HG02943 (cell line): ENCODE measurements at regions not wholly inside any gene's neighbourhood (a gene's known extent, or its start where the extent isn't known, plus 50 kb on each side); places are given as distances from the start of the nearest gene placed in this dataset.
"Not testable (repeated sequence)": the region's sequence is repeated elsewhere in the genome, so short reads cannot be mapped to it uniquely, and the experiment has no call there.

ENCODE experiments used
- ATAC-seq: cut with Tn5 transposase; IDR thresholded peaks from one replicate; pipeline ENCODE4 v1.9.1; 2021; ENCODE audit warnings: mild to moderate bottlenecking, low read depth, moderate library complexity; ENCODE audit not compliant: unreplicated experiment

DNA sequence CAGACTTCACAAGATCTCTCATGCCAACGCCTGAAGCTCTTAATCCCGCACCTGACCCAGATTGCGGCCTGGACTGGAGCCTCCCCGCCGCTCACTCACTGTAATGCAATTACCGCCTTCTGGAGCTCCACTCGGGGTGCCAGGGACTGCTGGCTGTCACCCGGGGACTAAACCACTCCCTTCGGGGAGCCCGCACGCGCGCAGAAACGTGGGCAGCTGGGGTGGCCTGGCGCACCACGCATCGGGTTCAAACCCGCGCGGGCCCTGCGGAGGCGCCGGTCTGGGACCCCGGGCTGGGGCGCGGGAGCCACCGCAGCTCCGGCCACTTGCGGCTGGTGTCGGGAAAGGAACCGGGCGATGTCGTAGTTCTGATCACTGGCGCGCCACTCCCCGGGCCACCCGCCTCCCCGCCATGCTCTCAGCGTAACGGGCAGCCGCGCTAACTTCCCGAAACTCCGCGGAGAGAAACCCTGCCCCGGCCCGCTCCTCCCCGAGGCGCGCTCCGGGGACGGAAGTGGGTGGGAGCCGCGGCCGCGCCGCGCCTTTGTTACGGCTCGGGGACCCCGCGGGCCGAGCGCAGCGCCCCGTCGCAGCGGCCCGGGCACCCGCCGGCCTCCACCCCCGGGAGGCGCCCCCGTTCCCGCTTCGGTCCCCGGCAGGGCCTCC, 100.3 kb upstream of the SVIL start:
- peak; percentile 50 for ATAC-seq

DNA sequence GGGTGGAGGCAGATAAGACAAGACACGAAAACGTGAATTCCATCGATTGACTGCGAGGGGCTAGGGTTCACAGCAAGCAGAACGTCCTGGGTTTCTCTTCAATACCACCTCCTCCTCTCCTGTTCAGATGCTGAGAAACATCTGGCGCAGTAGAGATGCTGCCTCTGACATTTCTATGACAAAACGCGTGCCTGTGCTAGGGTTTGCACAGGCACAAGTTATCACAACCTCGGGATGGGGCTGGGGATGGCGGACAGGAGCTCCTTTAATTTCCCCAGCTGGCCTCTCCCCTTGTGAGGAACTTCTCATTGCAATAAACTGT, 99.8 kb upstream of the SVIL start:
- no peak for ATAC-seq

DNA sequence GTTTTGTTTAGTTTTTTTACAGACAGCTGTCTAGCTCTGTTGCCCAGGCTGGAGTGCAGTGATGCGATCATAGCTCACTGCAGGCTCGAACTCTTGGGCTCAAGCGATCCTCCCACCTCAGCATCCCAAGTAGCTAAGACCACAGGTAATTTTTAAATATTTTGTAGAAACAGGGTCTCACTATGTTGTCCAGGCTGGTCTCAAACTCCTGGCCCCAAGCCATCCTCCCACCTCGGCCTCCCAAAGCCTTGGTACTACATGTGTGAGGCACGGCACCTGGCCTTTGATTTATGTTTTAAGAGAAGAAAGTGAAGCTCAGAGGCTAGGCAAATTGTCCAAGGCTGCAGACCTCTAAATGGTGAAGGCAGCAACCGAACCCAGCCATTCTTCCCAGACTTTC, 98.6 kb upstream of the SVIL start:
- ATAC-seq, result no peak

DNA sequence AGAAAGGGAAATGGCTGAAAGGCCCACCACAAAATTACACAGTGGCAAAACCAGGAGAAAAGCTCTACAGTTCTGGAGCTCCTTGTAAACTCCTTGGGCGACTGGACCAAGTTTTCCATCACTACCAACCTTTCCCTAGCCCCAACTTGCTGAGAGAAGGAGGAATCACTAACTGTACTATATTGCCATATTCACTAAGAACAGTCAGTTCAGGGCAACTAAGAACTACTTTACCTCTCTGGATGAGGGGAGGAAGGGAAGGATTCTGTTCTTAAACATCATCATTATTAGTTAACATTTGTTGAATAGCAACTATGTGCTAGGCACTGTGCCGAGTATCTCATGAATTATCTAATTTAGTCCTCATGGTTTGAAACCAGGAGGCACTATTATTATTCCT, 98.1 kb upstream of the SVIL start:
- ATAC-seq, result no peak

DNA sequence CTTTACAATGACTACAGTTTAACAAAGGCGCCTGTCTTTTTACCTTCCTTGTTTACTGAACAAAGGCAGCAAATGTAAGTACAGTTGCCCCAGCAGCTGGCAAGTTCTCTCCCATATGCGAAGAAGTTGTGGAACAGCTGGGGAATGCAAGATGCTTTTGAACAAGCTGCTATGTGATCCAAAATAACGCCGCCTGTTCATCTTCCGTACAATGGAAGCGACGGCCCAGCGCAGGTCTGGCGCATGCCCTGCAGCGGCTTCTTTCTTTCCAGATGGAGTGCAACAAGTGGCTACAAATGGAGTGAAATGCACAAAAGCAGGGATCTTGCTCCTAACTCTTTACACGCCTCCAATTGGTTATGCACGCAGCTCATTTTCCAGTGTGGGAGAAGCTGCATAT, 97.0 kb upstream of the SVIL start:
- ATAC-seq, result no peak

DNA sequence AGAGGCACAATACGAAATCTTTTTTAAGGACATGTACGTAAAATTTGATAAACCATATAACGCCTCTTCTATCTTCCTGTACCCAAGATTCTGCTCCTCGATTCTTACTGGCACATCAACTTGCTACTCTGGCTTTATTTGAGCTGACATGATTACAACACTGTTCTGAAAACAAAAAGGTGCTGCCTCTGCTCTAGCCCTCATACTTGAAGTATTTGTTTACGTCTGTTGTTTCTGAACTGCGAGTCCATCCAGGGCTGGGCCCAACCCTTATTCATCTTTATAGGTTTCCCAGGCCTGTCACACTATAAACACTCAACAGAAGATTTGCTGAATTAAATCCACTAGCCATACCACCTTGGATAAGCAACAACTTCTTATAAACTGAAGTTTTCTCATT, 96.2 kb upstream of the SVIL start:
- ATAC-seq, result no peak

DNA sequence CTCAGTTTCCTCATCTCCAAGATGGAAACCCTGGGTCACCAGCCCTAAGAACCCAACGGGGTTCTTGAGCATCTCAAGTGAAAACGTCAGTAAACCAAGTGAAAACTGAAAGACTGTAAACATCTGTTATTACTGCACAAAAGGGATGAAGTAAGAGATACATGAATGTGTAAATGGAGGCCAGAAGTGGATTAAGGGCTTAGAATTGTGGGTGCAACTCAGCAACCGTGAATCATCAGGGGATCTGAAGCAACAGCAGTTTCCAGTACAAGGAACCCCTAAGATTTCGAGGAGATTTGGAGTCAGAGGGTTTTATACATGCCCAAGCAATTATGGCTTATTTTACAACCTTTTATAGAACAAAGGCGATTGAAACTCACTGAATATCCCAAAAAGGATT, 95.7 kb upstream of the SVIL start:
- no peak for ATAC-seq

DNA sequence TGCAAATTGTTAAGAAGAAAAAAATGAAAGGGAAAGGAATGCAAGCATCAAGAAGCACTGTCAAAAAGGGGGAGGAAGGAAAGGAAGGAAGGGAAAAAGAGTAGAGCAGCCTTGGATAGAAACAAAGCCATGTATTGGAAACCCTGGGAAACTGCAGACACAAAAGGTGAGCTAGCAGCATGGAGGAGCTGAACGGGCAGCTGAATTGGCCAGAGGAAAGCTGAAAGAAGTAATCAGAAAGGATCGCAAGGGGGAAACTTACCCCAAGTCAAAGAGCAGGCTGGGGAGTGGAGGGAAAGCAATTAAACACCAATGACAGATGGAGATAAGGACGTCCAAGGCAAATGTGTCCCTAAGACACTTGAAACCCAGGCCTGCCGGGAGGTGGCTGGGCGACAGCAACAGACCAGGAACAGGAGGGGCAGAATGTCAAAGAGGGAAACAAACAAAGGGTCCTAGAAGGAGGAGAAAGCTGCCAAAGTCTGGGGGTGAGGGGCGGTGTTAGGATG, 93.8 kb upstream of the SVIL start:
- no peak for ATAC-seq

DNA sequence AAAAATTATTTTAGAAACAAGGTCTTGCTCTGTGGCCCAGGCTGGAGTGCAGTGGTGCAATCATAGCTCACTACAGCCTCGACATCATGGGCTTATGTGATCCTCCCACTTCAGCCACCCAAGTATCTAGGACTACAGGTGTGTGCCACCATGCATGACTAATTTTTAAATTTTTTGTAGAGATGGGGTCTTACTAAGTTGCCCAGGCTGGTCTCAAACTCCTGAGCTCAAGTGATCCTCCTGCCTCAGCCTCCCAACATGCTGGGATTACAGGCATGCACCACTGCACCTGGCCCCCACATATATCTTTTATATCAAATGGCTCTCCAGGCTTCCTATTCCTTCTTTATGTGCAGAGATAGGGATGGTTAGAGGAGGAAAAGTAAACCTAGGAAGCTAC, 91.2 kb upstream of the SVIL start:
- ATAC-seq, result not testable (repeated sequence)

DNA sequence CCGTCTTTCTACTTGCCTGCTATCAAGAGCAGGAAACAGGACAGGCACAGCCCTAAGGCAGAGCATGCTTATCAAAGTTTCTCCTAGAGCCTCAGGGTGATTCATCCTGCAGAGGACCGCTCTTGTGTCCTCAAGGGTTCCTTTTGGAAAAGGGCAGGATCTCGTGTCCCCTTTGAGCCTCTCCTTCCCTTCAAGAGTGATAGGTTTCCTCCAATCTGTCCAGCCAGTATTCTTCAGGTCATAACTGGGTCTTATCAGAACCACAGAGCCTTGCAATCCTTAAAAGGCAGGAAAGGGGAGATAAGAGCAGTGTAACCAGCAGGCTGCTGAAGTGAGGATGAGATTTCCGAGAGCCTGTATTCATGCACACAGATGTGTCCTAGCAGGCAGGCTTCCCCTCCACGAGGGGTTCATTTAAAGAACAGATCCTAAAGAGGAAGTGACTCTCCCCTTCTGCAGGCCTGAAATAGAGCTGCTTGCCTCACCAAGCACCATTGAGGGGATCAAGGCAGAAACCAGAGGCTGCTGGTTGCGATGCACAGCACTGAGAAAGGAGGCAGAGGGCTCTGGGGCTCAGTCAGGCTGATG, 90.5 kb upstream of the SVIL start:
- ATAC-seq, result no peak

DNA sequence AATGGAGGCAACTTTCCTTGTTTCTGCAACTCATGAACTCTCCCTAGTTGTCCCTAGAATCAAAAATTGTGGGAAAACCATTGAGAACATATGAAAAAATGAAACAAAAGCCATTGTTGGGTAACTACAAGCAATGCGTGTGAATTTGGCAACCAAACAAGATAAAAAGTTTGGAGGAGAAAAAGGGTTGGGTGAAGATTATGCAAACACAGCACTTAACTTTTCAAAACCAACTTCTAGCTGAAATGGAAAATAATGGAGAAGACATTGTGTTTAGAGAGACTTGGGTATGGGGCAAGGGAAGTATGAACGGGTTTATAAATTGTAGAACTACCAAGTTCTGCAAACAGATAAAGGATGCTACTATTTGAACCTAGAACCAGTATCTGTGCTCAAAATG, 89.0 kb upstream of the SVIL start:
- no peak for ATAC-seq

DNA sequence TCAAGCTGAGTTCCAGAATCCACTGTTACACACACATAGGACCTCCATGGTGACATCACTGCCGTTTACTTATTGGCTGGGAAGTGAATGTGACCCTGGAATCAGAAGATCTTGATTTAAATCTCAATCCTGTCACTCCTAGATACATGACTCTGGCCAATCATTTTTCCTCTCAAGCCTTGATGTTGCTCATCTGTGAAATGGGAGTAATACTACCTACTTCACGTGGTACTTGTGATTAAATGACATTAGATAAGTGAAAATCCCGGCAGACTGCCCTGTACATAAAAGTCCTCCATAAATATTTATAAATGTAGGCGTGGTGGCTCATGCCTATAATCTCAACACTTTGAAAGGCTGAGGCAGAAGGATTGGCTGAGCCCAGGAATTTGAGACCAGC, 88.0 kb upstream of the SVIL start:
- ATAC-seq, result no peak

DNA sequence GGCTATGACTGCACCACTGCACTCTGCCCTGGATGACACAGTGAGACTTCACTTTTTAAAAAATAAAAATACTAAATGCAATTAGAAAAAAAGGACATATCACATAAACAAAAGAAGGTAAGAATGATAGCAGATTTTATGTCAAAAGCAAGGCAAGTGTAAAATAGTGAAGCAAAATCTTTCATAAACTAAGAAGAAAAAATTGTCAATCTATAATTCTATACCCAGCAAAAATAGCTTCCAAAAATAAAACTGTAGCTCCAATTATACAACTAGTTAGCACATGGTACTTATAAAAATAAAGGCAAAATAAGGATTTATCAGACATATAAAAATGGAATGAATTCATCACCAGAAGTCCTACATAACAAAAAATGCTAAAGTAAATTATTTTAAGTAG, 85.4 kb upstream of the SVIL start:
- ATAC-seq, result no peak

DNA sequence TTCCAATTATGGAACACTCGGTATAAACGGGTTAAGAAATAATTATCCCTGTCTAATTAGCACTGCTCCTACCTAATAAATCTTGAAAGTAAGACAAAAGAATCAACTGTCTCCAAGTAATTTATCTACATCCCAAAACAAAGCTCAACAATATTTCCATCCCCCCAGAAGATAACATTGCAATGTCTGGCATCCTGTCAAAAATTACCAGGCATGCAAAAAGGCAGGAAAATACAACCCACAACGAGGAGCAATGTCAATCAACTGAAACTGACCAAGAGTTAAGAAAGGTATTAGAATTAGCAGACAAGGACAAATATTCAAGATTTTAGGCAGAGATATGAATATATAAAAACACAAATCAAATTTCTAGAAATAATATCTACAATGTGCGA, 84.5 kb upstream of the SVIL start:
- ATAC-seq, result no peak

DNA sequence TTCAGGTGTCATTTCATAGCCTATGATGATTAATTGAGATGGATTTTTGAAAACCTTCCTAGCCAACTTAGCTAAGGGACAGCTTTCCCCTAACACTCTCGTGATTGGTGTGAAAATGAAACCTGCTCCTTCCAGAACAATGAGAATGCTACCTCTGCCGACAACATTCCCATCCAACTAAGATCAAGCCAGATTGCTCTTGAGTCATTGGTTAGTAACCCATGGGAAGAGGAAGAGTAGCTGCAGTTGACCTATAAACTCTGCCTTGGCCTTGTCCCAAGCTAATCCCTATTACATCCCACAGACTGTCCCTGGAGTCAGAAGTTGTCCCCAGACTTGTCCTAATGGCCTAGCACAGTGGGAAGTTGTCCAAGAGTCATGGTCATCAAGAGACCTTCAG, 80.5 kb upstream of the SVIL start:
- no peak for ATAC-seq

DNA sequence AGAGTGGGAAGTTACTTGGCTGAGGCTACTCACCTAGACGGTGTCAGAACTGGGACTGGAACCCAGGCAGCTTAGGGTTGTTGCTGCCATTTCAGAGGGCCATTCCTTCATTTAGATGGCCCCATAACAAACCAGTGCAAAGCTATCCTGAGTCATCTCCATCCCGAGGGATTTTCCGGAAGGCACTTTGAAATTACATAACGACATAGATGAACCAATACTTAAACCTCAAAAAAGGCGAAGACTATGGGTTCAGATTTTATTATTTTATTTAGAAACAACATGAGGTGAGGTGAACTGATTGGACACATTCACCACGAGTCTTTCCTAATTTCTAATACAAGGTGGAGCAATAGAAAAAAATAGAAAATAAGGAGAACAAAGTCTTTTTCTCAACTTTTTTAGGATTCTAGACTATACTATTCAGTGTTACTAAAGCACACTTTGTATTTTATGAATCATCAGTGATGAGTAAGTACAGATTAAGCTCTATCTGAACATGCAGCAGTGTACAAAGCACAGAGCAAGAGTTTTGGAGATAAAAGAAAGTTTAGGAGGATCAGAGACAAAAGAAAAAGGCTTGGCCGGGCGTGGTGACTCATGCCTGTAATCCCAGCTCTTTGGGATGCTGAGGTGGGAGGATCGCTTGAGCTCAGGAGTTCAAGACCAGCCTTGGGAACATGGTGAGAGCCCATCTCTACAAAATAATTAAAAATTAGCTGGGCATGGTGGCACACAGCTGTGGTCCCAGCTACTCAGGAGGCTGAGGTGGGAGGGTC, 79.5 kb upstream of the SVIL start:
- no peak for ATAC-seq

DNA sequence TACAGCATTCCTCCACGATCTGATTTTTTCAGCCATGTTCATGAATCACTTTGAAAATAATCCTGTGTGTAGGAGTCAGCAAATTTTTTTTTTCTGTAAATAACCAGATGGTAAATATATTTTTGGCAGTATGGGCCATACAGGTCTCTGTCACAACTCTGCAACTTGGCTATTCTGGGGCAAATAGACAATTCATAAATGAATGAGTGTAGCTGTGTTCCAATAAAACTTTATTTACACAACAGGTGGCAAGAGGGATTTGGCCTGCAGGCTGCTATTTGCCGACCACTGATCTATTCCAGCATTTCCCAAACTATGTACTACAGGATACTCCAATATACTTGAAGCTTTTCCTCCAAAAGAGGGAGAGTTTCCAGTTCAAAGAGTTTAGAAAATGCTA, 78.7 kb upstream of the SVIL start:
- no peak for ATAC-seq

DNA sequence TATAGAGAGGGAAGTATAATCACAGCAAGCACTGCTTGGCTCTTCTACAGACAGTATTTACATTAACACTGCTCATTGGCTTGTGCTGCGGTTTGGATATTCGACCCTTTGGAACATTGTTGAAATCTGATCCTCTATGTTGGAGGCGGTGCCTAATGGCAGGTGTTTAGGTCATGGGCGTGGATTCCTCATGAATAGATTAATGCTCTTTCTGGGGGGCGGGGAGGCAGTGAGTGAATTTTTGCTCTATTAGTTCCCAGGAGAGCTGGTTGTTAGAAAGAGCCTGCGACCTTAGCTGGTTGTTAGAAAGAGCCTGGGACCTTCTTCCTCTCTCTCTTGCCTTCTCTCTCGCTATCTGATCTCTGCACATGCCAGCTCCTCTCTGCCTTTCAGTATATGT, 77.3 kb upstream of the SVIL start:
- ATAC-seq, result no peak

DNA sequence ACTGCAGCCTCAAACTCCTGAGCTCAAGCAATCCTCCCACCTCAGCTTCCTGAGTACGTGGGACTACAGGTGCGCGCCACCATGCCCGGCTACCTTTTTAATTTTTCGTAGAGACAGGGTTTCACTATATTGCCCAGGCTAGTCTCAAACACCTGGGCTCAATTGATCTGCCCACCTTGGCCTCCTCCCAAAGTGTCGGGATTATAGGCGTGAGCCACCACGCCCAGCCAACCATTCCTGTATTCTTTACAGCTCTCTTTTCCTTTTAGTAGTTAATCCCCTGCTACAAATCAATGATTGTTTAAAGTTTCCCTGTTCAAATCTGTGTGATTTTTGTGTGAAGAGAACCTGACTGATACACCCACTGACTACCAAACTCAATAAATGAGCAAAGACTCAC, 75.4 kb upstream of the SVIL start:
- no peak for ATAC-seq

DNA sequence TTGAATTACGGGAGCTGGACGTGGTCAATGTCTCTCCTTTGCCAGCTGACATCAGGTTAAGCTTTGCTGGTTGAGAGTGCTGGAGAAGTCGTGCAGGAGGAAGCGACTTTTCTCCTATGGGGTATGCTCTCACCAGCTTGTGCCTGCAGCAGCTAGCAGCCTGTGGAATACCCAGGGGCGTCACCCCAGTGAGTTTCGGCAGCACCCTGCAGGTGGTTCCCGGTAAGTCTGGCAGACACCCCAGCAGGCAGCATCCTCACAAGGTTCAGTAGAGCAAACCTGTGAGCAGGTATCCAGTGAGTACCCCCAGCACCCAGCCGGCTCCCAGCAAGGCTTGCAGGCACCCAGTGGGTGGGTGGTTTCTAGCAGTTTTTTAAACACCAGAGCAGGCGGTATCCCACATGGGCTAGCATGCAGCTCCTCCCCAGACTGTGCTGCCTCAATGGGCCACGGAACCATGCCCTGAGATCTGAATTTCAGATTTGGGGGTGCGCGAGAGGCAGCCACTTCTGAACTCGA, 74.8 kb upstream of the SVIL start:
- ATAC-seq, result no peak

DNA sequence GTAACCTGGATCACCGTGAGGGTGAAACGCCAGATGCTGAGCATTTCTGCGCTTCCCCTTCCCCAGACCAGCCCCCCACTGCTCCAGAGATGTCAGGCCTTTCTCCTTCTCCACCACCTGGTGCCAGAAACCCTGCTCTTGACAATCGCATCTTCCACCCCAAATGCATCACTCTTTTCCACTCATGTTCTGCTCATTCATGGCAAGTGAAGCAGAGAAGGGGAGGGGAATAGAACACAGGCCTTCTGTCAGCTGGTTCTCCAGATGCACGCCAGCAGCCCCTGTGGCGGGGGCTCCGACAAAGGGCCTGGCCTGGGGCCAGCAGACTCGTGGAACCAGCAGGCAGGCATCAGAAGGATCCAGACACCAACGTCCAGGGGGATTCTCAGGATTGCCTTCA, 68.5 kb upstream of the SVIL start:
- ATAC-seq, result no peak
